Globus pallidus (tissue), 1 donor: ENCODE measurements at regions not wholly inside any gene's neighbourhood (a gene's known extent, or its start where the extent isn't known, plus 50 kb on each side); places are given as distances from the start of the nearest gene placed in this dataset.
"Not testable (repeated sequence)": the region's sequence is repeated elsewhere in the genome, so short reads cannot be mapped to it uniquely, and the experiment has no call there.

Source experiments
- DNase-seq: peaks from one replicate; pipeline ENCODE4 v3.0.0-alpha.2; 2015; ENCODE audit warnings: low spot score

DNA sequence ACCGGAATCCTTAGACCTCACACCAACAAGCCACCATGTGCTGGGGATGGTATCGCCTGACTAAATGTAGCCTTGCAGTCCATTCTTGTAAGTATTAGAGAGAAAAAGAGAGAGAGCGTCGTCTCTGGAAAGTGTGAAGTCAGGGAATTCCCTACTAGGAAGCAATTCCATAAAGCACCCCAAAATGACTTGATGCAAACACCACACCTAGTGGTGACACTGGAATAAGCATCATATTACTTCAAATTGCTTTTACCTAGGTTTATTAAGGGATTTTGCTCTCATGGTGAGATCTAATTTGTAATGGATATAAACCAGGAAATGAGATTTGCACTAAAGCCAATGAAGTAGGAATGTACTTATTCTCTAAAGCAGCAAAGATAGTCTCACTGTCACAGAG lies 111.4 kb upstream of the METTL9 start:
- DNase-seq, result not testable (repeated sequence)

DNA sequence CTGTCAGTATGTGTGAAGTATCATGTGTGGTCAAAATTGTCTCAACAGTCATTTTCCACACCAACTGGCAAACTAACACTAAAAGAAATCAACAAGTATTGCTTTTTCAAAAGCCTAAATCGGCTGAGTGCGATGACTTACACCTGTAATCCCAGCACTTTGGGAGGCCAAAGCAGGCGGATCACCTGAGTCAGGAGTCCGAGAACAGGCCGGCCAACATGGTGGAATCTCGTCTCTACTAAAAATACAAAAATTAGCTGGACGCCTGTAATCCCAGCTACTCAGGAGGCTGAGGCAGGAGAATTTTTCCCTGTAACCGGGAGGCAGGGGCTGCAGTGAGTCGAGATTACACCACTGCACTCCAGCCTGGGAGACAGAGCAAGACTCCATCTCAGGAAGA lies 100.3 kb upstream of the METTL9 start:
- DNase-seq, result not testable (repeated sequence)

DNA sequence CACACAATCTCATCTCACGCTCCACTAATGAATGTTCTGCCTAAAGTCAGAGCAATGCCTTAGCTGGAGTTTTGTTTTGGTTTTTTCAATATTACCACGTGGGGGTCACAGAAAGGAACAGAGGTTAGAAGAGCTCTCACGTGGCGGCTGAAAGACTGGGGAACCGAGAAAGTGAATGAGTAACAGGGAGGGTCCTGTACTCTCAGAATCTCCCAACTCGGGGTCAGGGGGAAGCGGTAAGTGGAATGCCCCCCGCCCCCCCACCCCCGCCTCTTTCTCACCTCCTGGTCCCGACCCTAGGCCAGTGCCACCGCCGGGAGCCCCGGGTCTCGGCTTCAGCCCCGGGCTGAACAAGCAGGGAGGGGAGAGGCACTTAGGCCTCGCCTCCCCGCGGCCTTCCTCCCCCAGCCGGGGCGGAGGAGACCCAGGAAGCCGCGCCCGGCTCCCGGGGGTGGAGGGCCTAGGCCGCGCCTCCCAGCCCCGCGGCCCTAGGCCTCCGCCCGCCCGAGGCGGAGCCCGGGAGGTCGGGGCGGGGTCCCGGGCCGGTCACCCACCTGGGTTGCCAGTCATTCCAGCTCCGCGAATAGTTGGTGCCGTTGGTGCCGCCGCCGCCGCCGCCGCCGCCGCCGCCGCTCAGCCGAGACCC lies 98.0 kb upstream of the METTL9 start:
- DNase-seq, result not testable (repeated sequence)

DNA sequence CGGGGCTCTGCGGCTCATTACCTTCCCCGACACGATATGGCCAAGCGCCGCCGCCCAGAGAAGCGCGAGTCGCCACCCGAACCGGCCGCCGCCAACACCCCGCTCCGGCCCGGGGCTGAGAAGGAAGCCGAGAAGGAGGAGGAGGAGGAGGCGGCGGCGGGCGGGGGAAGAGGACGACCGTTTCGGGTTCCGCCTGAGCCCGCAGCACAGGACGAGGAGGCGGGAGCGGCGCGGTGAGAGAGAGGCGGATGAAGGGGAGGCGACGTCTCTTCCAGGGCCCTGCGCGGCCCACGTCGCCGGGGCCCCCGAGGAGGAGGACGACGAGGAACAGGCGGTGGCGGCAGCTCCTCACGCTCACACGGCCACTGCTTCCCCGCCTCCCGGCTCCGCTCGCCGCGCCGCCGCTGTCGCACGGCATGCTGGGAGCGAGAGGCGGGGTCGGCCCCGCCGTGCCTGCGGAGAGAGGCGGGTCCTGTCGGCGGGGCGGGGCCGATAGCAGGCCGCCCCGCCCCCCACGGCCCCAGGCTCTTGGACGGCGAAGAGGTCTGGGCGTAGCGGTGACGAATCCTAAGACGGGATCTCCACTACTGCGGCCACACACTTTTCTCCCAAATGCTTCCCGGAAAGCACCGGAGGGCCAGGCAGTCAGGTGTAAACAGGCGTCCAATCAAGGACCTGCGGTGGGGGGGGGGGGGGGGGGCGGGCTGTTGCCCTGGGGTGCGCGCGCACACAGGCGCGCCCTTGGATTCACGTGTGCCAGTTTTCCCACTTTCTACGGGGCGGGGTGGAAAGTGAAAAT lies 97.3 kb upstream of the METTL9 start:
- DNase-seq, result peak; percentile 92

DNA sequence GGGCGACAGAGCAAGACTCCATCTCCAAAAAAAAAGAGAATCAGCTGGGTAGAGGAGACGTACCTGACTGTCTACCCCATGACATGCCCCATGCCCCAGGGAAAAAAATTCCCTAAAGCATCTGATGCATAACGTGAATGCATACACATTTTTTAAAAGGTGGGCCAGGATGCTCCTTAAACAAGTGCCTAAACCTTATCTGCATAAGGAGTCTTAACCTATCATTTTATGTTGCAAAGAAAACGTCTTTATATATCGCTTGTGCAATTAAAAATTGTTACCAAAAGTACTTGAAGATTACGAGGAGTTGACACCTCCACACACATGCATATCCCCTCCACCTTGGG lies 95.8 kb upstream of the METTL9 start:
- not testable (repeated sequence) for DNase-seq

DNA sequence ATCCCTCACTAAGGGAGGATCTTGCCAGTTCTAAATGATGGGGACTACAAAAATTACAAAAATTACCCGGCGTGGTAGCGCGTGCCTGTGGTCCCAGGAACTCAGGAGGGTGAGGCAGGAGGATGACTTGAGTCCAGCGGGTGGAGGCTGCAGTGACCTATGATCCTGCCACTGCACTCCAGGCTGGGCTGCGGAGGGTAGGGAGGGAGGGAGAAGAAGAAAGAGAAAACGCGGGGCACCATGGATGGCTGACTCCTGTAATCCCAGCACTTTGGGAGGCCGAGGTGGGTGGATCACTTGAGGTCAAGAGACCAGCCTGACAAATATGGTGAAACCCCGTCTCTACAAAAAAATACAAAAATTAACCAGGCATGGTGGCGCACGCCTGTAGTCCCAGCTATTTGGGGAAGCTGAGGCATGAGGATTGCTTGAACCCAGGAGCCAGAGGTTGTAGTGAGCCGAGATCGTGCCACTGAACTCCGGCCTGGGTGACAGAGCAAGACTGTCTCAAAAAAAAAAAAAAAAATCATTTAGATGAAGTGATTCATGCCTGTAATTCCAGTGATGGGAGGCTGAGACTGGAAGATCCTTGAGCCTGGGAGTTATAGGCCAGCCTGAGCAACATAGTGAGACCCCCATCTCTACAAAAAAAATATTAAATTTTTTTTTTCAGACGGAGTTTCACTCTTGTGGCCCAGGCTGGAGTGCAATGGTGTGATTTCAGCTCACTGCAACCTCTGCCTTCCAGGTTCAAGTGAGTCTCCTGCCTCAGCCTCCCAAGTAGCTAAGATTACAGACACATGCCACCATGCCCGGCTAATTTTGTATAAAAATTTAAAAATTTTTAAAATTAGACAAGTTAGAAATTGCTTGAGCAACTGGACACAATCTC lies 95.2 kb upstream of the METTL9 start:
- not testable (repeated sequence) for DNase-seq

DNA sequence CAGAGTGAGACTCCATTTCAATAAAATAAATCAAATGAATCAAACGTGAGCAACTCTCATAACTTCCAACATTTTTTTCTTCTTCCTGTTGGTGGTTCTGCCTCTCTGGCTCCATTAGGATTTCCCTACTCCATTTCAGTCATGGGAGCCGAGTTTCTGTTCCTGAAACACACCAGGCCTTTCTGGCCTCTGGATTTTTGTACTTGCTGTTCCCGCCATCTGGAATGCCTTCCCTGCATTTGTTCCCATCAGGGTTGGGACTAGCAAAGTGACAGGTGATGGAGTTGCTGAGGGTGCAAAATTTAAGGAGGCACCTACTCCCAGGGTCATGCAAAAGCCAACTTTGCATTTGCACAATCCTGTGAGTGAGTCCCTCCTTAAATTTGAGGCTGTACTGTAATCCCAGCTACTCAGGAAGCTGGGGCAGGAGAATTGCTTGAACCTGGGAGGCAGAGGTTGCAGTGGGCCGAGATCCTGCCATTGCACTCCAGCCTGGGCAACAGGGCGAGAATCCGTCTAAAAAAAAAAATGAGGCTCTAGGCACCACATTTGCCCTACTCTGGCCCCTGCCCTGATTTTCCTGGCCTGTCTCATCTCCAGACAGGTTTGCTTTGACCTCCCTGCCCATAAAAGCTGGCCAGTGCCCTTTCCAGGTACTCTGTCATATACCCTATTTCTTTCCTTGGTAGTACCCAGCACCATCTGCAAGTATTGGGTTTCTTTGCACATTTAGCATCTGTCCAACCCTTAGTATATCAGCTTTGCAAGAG lies 93.4 kb upstream of the METTL9 start:
- DNase-seq, result not testable (repeated sequence)

DNA sequence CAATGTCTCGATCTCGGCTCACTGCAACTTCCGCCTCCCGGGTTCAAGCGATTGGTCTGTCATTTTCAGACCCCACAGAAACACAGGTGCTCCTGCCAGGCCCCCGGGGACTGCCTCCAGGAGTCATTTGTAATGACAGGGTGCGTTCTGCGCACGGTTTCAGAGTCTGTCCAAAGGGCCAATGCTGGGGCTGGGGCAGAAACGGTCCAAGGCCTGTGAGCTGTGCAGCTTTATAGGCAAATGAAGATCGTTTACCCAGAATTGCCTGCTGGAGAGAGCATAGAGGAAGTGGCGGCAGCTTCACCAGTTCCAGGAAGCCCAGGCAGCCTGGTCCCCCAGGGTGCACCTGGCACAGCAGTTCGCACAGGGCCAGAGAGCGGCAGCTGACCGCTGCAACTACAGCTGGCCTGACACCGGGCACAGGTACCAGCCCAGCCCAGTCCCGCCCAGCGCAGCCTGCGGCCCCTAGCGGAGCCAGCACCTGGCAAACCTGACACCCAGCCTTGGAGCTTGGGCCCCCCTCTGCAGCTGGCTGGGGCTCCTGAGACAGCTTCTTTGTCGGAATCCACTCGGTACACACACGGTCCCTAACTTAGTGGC lies 92.4 kb upstream of the METTL9 start:
- DNase-seq, result not testable (repeated sequence)

DNA sequence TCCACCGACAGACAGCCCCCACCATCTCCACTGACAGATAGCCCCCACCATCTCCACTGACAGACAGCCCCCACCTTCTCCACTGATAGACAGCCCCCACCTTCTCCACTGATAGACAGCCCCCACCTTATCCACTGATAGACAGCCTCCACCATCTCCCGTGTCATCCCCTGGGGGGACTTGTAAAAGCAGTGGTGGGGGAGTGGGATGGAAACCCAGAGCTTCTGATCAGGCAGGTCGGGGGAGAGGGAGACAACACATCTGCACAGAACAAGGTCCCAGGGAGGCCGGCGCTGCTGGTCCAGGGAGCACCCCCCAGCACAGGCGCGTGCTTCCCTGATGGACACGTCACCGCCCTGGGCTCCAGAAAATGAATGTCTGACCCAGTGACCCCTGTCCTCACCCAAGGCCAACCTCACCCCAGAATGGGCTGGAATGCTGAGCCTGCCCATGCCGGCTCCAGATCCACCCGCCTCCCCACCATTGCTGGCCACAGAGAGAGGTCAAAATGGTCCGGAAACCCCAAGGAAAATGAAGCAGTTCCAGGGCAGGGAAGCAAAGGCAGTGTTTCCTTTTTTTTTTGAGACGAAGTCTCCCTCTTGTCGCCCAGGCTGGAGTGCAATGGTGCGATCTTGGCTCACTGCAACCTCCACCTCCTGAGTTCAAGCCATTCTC lies 91.6 kb upstream of the METTL9 start:
- not testable (repeated sequence) for DNase-seq

DNA sequence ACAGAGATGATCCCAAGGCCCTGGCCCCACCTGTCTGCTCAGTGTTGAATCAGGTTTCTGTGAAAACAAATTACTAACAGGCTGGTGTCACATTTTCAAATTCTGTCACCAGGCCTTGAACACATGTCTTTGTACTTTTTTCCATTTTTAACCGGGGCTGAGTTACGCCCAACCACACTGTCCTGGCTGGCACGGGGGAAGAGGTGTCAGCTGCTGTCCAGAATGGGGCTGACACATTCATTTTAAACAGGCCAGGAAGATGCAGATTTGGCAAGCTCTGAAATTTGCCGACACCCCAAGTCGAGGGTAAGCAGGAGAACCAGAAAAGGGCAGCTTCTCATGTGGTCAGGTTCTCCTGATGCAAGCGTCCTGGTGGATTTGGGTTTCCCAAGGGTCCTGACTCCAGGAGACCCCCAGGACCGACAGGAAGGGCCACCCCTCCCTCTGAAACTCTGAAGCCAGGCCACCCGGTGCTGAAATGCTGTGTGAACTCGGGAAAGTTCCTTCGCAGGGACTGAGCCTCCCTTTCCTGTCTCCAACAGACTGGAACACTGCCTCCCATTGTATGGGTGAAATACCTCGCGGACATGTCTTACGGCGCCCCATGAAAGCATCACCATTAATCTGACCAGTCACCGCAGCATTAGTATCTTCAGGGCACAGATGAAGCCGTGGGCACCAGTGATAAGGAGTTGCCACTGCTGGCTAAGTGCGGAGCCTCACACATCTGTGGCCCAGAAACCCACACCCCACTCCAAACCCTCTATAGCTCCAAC lies 90.5 kb upstream of the METTL9 start:
- not testable (repeated sequence) for DNase-seq

DNA sequence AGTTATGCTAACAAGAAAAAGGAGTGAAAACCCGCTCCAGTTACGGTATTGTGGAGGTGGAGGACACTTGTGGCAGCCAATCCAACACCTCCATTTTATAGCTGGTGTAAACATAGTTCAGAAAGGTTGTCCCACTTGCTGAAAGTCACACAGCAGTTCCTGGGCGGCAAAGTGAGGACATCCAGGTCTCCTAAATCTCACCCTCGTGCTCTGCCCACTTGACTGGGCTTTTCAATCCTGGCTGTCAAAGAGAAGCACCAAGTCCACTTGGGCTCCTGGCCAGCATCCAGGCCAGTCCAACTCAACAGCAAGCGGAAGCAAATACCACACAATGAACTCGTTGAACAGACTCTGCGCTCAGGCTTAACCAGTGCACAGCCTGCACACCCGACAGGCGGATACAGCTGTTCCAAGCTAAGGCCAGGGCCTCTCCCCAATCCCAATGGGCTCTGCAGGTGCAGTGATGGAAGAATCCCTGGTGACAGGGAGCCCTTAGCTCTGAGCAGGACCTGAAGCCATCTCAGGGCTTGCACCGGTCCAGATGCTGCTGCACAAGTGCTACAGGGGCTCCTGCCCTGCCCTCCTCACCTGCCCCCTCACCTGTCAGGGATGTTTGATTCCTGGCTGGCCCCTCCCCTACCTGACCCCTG lies 89.8 kb upstream of the METTL9 start:
- DNase-seq, result peak; percentile 60

DNA sequence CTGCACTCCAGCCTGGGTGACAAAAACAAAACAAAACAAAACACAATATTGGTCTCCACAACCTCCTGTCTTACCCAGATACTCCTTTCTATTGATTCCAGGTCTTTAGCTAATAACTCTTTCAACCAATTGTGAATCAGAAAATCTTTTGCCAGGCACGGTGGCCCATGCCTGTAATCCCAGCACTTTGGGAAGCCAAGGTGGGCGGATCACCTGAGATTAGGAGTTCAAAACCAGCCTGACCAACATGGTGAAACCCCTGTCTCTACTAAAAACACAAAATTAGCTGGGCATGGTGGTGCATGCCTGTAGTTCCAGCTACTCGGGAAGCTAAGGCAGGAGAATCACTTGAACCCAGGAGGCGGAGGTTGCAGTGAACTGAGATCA lies 88.5 kb upstream of the METTL9 start:
- not testable (repeated sequence) for DNase-seq

DNA sequence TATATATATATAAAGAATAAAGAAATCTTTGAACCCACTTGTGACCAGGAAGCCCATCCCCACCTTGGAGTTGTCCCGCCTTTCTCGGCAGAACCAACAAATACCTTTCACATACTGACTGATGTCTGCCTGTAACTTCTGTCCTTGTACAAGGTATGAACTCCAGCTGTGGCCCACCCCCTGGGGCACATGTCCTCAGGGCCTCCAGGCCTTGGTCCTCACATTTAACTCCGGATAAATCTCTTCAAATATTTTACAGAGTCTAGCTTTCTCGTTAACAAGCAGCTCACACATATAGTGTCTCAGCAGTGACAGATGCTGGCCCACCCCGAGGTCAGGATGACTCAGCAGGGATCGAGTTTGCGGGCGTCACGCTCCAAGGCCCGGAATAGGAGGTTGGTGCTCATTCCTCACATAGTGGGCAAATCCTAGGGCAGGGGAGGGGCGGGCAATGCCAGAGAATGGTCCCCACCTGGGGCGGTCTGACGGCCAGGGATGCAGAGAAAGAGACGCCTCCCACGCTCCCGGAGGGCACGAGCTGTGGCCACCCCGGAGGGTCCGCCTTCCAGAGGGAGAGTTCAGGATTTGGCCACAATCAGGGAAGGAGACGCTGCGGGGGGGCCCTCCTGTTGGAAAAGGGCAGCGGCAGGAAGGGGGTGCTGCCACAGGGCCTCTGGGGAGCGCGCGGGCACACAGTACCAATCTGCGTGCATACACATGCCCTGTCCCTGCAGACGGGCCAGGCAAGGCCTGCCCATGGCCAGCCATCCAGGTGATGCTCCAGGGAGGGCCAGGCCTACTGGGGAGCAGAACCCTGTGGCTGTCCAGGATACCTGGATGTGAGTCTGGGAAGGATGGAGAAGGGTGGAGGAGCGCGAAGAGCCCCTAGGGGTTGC lies 87.8 kb upstream of the METTL9 start:
- not testable (repeated sequence) for DNase-seq

DNA sequence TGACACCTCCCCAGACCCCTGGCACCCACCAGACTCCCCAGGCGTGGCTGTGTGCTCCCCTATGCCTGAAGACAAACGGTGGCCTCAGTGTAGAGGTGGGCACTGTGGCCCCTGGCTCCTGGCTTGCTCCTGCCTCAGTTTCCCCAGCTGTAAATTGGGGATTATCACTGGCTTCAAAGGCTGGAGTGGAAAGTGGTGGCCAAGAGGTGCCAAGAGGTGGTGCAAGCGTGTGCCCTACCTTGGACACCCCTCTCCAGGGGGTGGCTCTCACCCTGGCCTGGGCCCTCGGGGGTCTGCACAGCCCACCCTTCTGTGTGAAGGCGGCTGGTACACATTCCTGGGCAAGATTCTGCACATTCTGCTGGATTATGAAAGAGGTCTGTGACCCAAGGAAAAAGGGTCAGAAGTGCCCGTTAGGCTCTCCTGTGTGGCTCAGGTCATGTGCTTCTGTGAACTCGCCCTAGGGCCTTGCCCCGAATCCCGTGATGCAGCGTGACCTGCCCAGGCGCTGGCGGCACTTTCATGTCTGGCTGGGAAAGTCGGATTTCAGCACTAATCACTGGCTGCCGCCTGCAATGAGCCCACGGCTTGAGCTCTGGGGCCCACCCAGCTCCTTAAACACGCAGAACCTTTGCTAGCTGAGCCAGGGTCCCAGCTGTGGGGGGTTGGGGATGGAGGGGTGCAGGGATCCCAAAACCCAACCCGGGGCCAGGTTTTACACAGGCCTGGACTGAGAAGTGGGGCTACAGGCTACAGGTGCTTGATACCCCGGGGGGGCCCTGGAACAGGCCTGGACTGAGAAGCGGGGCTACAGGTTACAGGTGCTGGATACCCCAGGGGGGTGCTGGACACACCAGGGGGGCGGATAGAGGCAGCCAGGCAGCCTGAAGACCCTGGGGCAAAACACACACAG lies 86.8 kb upstream of the METTL9 start:
- not testable (repeated sequence) for DNase-seq

DNA sequence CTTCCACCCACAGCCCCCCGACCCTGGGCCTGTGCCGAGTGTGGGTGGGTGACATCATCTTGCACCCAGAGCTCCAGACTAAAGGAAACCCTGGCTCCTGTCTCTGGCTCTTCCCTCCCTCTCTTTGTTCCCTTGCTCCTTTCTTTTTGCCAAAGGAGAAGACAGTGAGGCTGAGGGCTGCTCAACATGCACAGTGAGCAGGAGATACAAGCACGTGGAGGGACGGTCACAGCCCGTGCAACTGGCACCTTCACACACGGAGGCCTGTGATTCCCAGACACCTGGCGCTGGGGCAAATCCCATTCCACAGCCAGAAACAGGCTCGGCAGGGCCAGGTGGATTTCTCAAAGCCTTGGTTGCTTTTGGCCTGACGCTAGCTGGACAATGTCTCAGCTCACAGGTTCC lies 86.0 kb upstream of the METTL9 start:
- not testable (repeated sequence) for DNase-seq

DNA sequence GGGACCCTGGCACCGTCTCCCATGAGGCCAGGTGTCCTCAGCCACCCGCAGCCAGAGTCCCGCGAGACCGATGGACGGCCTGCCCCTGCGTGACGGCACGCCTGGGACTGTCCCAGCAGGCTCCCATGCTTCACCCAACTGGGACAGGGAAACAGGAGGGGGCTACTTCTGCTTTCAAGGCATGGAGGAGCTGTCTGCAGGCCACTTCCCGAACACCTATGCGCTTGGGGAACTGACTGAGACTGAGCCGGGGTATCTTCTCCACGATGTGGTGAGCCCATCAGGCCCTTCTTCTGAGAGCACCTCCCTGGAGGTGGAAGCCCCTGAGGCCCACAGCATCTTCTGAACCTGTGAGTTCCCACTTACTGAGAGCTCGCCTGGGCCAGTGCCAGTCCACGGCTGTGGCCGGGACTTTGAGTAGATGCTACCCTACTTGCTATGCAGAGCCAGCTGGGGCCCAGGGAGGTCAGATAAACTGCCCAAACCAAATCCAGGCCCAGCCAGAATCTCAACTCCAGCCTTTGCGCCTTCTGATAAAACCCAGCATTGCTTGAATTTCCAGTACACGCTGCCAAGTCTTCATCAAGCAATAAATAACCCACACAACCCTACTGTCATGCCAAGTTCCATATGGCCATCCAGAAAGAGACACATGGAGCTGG lies 85.4 kb upstream of the METTL9 start:
- not testable (repeated sequence) for DNase-seq

DNA sequence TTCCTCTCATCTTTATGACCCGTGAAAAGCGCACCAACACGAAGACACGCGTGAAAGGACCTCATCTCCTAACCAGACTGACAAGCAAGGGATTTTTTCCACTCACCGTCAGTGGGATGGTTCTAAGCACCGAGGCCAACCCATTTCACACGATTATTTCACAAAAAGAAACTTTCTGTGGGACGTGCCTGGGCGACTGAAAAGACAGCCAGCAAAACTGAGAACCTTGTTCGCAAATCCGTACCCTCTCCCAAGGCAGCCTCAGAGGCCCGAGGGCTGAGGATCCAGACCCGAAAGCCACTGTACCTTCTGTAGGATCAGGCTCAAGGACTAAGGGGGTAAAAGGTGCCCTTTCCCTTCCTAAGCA lies 84.9 kb upstream of the METTL9 start:
- DNase-seq, result not testable (repeated sequence)
